ENCODE measurements at regions not wholly inside any gene's neighbourhood (a gene's known extent, or its start where the extent isn't known, plus 50 kb on each side); places are given as distances from the start of the nearest gene placed in this dataset.

- no peaks in the 10 kb centered on the region for H3K9me3 Mint-ChIP-seq (ENCODE audit: unreplicated experiment)
- H3K36me3 Mint-ChIP-seq (ENCODE audit: unreplicated experiment): peaks cover 10% of the 10 kb centered on the region
- H3K27me3 Mint-ChIP-seq (ENCODE audit: unreplicated experiment): no peaks in the 10 kb centered on the region
- no peak overlapping the region for H3K4me3 Mint-ChIP-seq (ENCODE audit: unreplicated experiment)
- no peak for DNase-seq
- H3K27ac Mint-ChIP-seq (ENCODE audit: unreplicated experiment): no peak overlapping the region
- no peak for TF ChIP-seq CTCF (IDR thresholded peaks at IDR 0.05; ENCODE audit: partially characterized antibody, unreplicated experiment)
- peaks cover 10% of the 10 kb centered on the region for H3K4me1 Mint-ChIP-seq (ENCODE audit: low read depth, unreplicated experiment)
Measured at GRCh38 chr2:217199255-217199630, 339.4 kb upstream of the TNP1 start.

GRCh38 chr2:217195658-217196446 is 336.0 kb upstream of the TNP1 start:
- Mint-ChIP-seq H3K36me3 (ENCODE audit: unreplicated experiment) (peaks cover 4% of the 10 kb centered on the region), H3K9me3 (ENCODE audit: unreplicated experiment) (peaks cover 3% of the 10 kb centered on the region), H3K27ac (ENCODE audit: unreplicated experiment) (no peak overlapping the region), H3K4me3 (ENCODE audit: unreplicated experiment) (no peak overlapping the region), H3K27me3 (ENCODE audit: unreplicated experiment) (no peaks in the 10 kb centered on the region), H3K4me1 (ENCODE audit: low read depth, unreplicated experiment) (peaks cover 22% of the 10 kb centered on the region)
- DNase-seq: no peak
- TF ChIP-seq CTCF (IDR thresholded peaks at IDR 0.05; ENCODE audit: partially characterized antibody, unreplicated experiment): no peak

- peaks cover 22% of the 10 kb centered on the region for H3K4me1 Mint-ChIP-seq (ENCODE audit: low read depth, unreplicated experiment)
Measured at GRCh38 chr2:217195016-217195415, 335.2 kb upstream of the TNP1 start.

GRCh38 chr2:217193431-217194340 is 333.8 kb upstream of the TNP1 start:
- TF ChIP-seq CTCF (IDR thresholded peaks at IDR 0.05; ENCODE audit: partially characterized antibody, unreplicated experiment): no peak
- H3K27ac Mint-ChIP-seq (ENCODE audit: unreplicated experiment): peak overlapping the region; percentile 84
- peaks cover 17% of the 10 kb centered on the region for H3K4me1 Mint-ChIP-seq (ENCODE audit: low read depth, unreplicated experiment)

More at GRCh38 chr2:217195016-217195415, 335.2 kb upstream of the TNP1 start:
- Mint-ChIP-seq H3K36me3 (ENCODE audit: unreplicated experiment) (peaks cover 4% of the 10 kb centered on the region), H3K27ac (ENCODE audit: unreplicated experiment) (peak overlapping the region; percentile 57), H3K9me3 (ENCODE audit: unreplicated experiment) (peaks cover 3% of the 10 kb centered on the region), H3K27me3 (ENCODE audit: unreplicated experiment) (no peaks in the 10 kb centered on the region), H3K4me3 (ENCODE audit: unreplicated experiment) (no peak overlapping the region)
- TF ChIP-seq CTCF (IDR thresholded peaks at IDR 0.05; ENCODE audit: partially characterized antibody, unreplicated experiment): no peak
- DNase-seq: no peak

More at GRCh38 chr2:217193431-217194340, 333.8 kb upstream of the TNP1 start:
- Mint-ChIP-seq H3K27me3 (ENCODE audit: unreplicated experiment) (no peaks in the 10 kb centered on the region), H3K9me3 (ENCODE audit: unreplicated experiment) (peaks cover 3% of the 10 kb centered on the region), H3K36me3 (ENCODE audit: unreplicated experiment) (peaks cover 4% of the 10 kb centered on the region), H3K4me3 (ENCODE audit: unreplicated experiment) (peak overlapping the region; percentile 47)
- no peak for DNase-seq

All from glutamatergic neuron (in vitro differentiated cells).